H1 (cell line): ENCODE measurements at regions not wholly inside any gene's neighbourhood (a gene's known extent, or its start where the extent isn't known, plus 50 kb on each side); places are given as distances from the start of the nearest gene placed in this dataset.
"Not testable (repeated sequence)": the region's sequence is repeated elsewhere in the genome, so short reads cannot be mapped to it uniquely, and the experiment has no call there.

Experiments used
- BRCA1 ChIP-seq: IDR thresholded peaks from 2 replicates; pipeline ENCODE4 v1.6.1; 2012; ENCODE audit warnings: low read depth, low read length, improper control_type of control experiment
- CREB1 ChIP-seq: IDR thresholded peaks from 2 replicates; pipeline ENCODE4 v1.6.1; 2012; ENCODE audit warnings: inconsistent platforms
- EZH2 ChIP-seq: fragments of 200-600 bp; sonication (generic); IDR thresholded peaks from 2 replicates; pipeline ENCODE4 v1.7.1; 2012; ENCODE audit warnings: low read depth, mild to moderate bottlenecking, moderate library complexity, low read length, inconsistent platforms; ENCODE audit not compliant: severe bottlenecking
- HDAC2 ChIP-seq, 2 experiments: fragments of 300-600 bp in 1 of 2; sonication (generic) in 1 of 2; IDR thresholded peaks; 2 replicates each; pipeline ENCODE4 v1.6.1; 2011 to 2012; ENCODE audit warnings: low read depth in 2 of 2, low read length in 2 of 2, mild to moderate bottlenecking in 2 of 2, moderate library complexity in 2 of 2, borderline replicate concordance in 1 of 2, inconsistent platforms in 1 of 2
- KDM1A ChIP-seq: fragments of 200-600, 300-600 bp; sonication (generic); IDR thresholded peaks from 2 replicates; pipeline ENCODE4 v1.7.1; 2016; ENCODE audit warnings: mild to moderate bottlenecking, low read length, borderline replicate concordance
- KDM5A ChIP-seq: fragments of 200-600 bp; IDR thresholded peaks from 2 replicates; pipeline ENCODE4 v1.7.1; 2012; ENCODE audit warnings: mild to moderate bottlenecking, low read length, inconsistent platforms, mixed read lengths
- POLR2A ChIP-seq, 2 experiments: IDR thresholded peaks; 1 replicate in 1 of 2; 2 replicates in 1 of 2; pipeline ENCODE4 v1.6.1; 2011; ENCODE audit warnings: low read depth in 2 of 2, low read length in 2 of 2, mild to moderate bottlenecking in 2 of 2; ENCODE audit errors: control extremely low read depth in 1 of 2
- POLR2AphosphoS5 ChIP-seq: IDR thresholded peaks from 2 replicates; pipeline ENCODE4 v1.6.1; 2011; ENCODE audit warnings: low read depth, low read length
- RAD21 ChIP-seq, 2 experiments: IDR thresholded peaks in 1 of 2; conservative IDR thresholded peaks in 1 of 2; 2 replicates each; pipeline ENCODE4 v1.6.1; 2011; ENCODE audit warnings: low read depth in 2 of 2, low read length in 2 of 2, improper control_type of control experiment in 1 of 2, inconsistent platforms in 1 of 2, mild to moderate bottlenecking in 1 of 2, moderate library complexity in 1 of 2
- TAF1 ChIP-seq: IDR thresholded peaks from 2 replicates; pipeline ENCODE4 v1.6.1; 2011; ENCODE audit warnings: mild to moderate bottlenecking, low read depth, low read length
- YY1 ChIP-seq: IDR thresholded peaks from 2 replicates; pipeline ENCODE4 v1.6.1; 2011; ENCODE audit warnings: low read depth, mild to moderate bottlenecking, low read length
- TF ChIP-seq, protein P1 (sequence below), 3 experiments: IDR thresholded peaks; 1 replicate in 2 of 3; 2 replicates in 1 of 3; pipeline versions ENCODE4 v1.5.1 to v1.6.1; 2011; ENCODE audit warnings: low read length in 3 of 3, mild to moderate bottlenecking in 3 of 3, inconsistent platforms in 2 of 3, low read depth in 1 of 3, moderate library complexity in 1 of 3; ENCODE audit not compliant: insufficient read depth in 1 of 3; ENCODE audit errors: control extremely low read depth in 1 of 3
- TF ChIP-seq, protein P2 (sequence below): IDR thresholded peaks from 2 replicates; pipeline ENCODE4 v1.6.1; 2011; ENCODE audit warnings: low read length, improper control_type of control experiment
- TF ChIP-seq, protein P3 (sequence below): IDR thresholded peaks from 2 replicates; pipeline ENCODE4 v1.6.1; 2012; ENCODE audit warnings: low read length, inconsistent platforms

DNA sequence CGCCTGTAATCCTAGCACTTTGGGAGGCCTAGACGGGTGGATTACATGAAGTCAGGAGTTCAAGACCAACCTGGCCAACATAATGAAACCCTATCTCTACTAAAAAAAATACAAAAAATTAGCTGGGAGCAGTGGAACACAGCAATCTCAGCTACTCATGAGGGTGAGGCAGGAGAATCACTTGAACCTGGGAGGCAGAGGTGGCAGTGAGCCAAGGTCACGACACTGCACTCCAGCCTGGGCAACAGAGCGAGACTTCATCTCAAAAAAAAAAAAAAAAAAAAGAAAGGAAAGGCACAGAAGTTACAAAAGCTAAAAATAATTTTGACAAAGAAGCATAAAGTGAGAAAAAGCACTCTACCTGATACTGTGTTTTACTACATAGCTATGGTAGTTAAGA lies 618.1 kb downstream of the PDHA2 start:
- TF ChIP-seq TAF1; POLR2A (IDR thresholded peaks at IDR 0.05; ENCODE audit: control extremely low read depth in 1 of 2, low read depth in 2 of 2, low read length in 2 of 2); BRCA1; HDAC2 (IDR thresholded peaks at IDR 0.05; ENCODE audit: borderline replicate concordance in 1 of 2, low read depth in 2 of 2, low read length in 2 of 2); YY1; CREB1; EZH2; KDM1A; RAD21 (IDR thresholded peaks at IDR 0.05 in 1 of 2, conservative IDR thresholded peaks at IDR 0.05 in 1 of 2; ENCODE audit: low read depth in 2 of 2, low read length in 2 of 2); POLR2AphosphoS5; KDM5A: not testable (repeated sequence)
- TF ChIP-seq, protein P1, sequence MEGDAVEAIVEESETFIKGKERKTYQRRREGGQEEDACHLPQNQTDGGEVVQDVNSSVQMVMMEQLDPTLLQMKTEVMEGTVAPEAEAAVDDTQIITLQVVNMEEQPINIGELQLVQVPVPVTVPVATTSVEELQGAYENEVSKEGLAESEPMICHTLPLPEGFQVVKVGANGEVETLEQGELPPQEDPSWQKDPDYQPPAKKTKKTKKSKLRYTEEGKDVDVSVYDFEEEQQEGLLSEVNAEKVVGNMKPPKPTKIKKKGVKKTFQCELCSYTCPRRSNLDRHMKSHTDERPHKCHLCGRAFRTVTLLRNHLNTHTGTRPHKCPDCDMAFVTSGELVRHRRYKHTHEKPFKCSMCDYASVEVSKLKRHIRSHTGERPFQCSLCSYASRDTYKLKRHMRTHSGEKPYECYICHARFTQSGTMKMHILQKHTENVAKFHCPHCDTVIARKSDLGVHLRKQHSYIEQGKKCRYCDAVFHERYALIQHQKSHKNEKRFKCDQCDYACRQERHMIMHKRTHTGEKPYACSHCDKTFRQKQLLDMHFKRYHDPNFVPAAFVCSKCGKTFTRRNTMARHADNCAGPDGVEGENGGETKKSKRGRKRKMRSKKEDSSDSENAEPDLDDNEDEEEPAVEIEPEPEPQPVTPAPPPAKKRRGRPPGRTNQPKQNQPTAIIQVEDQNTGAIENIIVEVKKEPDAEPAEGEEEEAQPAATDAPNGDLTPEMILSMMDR (IDR thresholded peaks at IDR 0.05; ENCODE audit: control extremely low read depth in 1 of 3, insufficient read depth in 1 of 3, low read depth in 1 of 3, low read length in 3 of 3), result not testable (repeated sequence)
- TF ChIP-seq, protein P2, sequence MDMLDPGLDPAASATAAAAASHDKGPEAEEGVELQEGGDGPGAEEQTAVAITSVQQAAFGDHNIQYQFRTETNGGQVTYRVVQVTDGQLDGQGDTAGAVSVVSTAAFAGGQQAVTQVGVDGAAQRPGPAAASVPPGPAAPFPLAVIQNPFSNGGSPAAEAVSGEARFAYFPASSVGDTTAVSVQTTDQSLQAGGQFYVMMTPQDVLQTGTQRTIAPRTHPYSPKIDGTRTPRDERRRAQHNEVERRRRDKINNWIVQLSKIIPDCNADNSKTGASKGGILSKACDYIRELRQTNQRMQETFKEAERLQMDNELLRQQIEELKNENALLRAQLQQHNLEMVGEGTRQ, result not testable (repeated sequence)
- TF ChIP-seq, protein P3, sequence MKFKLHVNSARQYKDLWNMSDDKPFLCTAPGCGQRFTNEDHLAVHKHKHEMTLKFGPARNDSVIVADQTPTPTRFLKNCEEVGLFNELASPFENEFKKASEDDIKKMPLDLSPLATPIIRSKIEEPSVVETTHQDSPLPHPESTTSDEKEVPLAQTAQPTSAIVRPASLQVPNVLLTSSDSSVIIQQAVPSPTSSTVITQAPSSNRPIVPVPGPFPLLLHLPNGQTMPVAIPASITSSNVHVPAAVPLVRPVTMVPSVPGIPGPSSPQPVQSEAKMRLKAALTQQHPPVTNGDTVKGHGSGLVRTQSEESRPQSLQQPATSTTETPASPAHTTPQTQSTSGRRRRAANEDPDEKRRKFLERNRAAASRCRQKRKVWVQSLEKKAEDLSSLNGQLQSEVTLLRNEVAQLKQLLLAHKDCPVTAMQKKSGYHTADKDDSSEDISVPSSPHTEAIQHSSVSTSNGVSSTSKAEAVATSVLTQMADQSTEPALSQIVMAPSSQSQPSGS, result not testable (repeated sequence)
